ENCODE measurements at regions not wholly inside any gene's neighbourhood (a gene's known extent, or its start where the extent isn't known, plus 50 kb on each side); places are given as distances from the start of the nearest gene placed in this dataset.

GRCh38 chrX:14406225-14406624 lies 123.1 kb upstream of the GLRA2 start:
- Histone ChIP-seq H3K27ac (ENCODE audit: extremely low read depth, low read depth, low read length) (no peak overlapping the region), H3K27me3 (ENCODE audit: control insufficient read depth in 2 of 2, insufficient read depth in 2 of 2, low read length in 2 of 2) (no peaks in the 10 kb centered on the region), H2AFZ (ENCODE audit: low read depth, low read length) (no peak overlapping the region), H3K4me3 (no peak overlapping the region), H4K20me1 (replicated peaks; ENCODE audit: control insufficient read depth, insufficient read depth, low read length) (no peaks in the 10 kb centered on the region), H3K79me2 (ENCODE audit: control insufficient read depth, insufficient read depth, low read length) (no peaks in the 10 kb centered on the region), H3K4me1 (replicated peaks in 1 of 2; ENCODE audit: control insufficient read depth in 2 of 2, insufficient read depth in 2 of 2, low read length in 2 of 2) (no peaks in the 10 kb centered on the region), H3K9ac (ENCODE audit: insufficient read depth in 1 of 2, low read depth in 2 of 2, low read length in 2 of 2) (no peak overlapping the region), H3K36me3 (ENCODE audit: control insufficient read depth, insufficient read depth, low read length) (no peaks in the 10 kb centered on the region), H3K4me2 (ENCODE audit: insufficient read depth, low read length) (no peak overlapping the region), H3K9me3 (replicated peaks; ENCODE audit: control insufficient read depth, insufficient read depth, low read depth, low read length) (0 out of 2 replicates have a peak, but pooled peaks cover 1% of the 10 kb centered on the region), H3K9me1 (ENCODE audit: control insufficient read depth, insufficient read depth, low read length) (no peaks in the 10 kb centered on the region)
- no peak for FAIRE-seq
- ChIA-PET POLR2A (no interaction called here), CTCF (ENCODE audit: low intra/inter-chr PET ratio) (no interaction called here)
- no peak for ATAC-seq
- intact Hi-C loops (cut with micrococcal nuclease), result no loop called here
- in situ Hi-C loops (cut with MboI), result no loop called here
- no peak for DNase-seq (ENCODE audit: extremely low read depth in 1 of 4, low spot score in 3 of 4)
- BruUV-seq (replicated peaks), result no TSS peak
- TF ChIP-seq OTX1 (CRISPR knock-in tag; IDR thresholded peaks at IDR 0.05), result no peak
- TF ChIP-seq, protein P1, sequence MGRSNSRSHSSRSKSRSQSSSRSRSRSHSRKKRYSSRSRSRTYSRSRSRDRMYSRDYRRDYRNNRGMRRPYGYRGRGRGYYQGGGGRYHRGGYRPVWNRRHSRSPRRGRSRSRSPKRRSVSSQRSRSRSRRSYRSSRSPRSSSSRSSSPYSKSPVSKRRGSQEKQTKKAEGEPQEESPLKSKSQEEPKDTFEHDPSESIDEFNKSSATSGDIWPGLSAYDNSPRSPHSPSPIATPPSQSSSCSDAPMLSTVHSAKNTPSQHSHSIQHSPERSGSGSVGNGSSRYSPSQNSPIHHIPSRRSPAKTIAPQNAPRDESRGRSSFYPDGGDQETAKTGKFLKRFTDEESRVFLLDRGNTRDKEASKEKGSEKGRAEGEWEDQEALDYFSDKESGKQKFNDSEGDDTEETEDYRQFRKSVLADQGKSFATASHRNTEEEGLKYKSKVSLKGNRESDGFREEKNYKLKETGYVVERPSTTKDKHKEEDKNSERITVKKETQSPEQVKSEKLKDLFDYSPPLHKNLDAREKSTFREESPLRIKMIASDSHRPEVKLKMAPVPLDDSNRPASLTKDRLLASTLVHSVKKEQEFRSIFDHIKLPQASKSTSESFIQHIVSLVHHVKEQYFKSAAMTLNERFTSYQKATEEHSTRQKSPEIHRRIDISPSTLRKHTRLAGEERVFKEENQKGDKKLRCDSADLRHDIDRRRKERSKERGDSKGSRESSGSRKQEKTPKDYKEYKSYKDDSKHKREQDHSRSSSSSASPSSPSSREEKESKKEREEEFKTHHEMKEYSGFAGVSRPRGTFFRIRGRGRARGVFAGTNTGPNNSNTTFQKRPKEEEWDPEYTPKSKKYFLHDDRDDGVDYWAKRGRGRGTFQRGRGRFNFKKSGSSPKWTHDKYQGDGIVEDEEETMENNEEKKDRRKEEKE (IDR thresholded peaks at IDR 0.05; ENCODE audit: borderline replicate concordance in 1 of 2, control insufficient read depth in 1 of 2, low read depth in 2 of 2, low read length in 1 of 2), result no peak
- no peak for TF ChIP-seq POLR2G (IDR thresholded peaks at IDR 0.05; ENCODE audit: low read depth, low read length)
- TF ChIP-seq ZNF780A (CRISPR knock-in tag; IDR thresholded peaks at IDR 0.05), result no peak
- TF ChIP-seq UBTF (IDR thresholded peaks at IDR 0.05; ENCODE audit: borderline replicate concordance in 1 of 2, low read depth in 2 of 2, low read length in 2 of 2), result no peak
- no peak for TF ChIP-seq XRCC5 (IDR thresholded peaks at IDR 0.05; ENCODE audit: low read depth, low read length)
- TF ChIP-seq LARP7 (IDR thresholded peaks at IDR 0.05), result no peak
- TF ChIP-seq YBX1 (IDR thresholded peaks at IDR 0.05), result no peak
- no peak for TF ChIP-seq TSHZ1 (CRISPR knock-in tag; IDR thresholded peaks at IDR 0.05)
- no peak for TF ChIP-seq SRSF7 (optimal IDR thresholded peaks at IDR 0.05; ENCODE audit: low read depth, low read length)
